BLaER1 (cell line): ENCODE measurements at regions not wholly inside any gene's neighbourhood (a gene's known extent, or its start where the extent isn't known, plus 50 kb on each side); places are given as distances from the start of the nearest gene placed in this dataset.
"Not testable (repeated sequence)": the region's sequence is repeated elsewhere in the genome, so short reads cannot be mapped to it uniquely, and the experiment has no call there.

Experiments used
- H3K27ac ChIP-seq: shearing (Covaris generic); formaldehyde crosslinking; 2 replicates; pipeline ENCODE4 v1.8.1; 2022
- H3K27me3 ChIP-seq: shearing (Covaris generic); formaldehyde crosslinking; 2 replicates; pipeline ENCODE4 v1.8.1; 2022
- H3K36me3 ChIP-seq: shearing (Covaris generic); formaldehyde crosslinking; 2 replicates; pipeline ENCODE4 v1.8.1; 2022
- H3K4me1 ChIP-seq: shearing (Covaris generic); formaldehyde crosslinking; 2 replicates; pipeline ENCODE4 v1.8.1; 2022
- H3K4me2 ChIP-seq: shearing (Covaris generic); formaldehyde crosslinking; 2 replicates; pipeline ENCODE4 v1.8.1; 2022
- H3K4me3 ChIP-seq: shearing (Covaris generic); formaldehyde crosslinking; 2 replicates; pipeline ENCODE4 v1.8.1; 2022
- H3K9ac ChIP-seq: shearing (Covaris generic); formaldehyde crosslinking; 2 replicates; pipeline ENCODE4 v1.8.1; 2022
- H3K9me3 ChIP-seq: shearing (Covaris generic); formaldehyde crosslinking; 2 replicates; pipeline ENCODE4 v1.8.1; 2022
- H4K20me1 ChIP-seq: shearing (Covaris generic); formaldehyde crosslinking; 2 replicates; pipeline ENCODE4 v1.8.1; 2022
- Cebpa-rat ChIP-seq: shearing (Covaris generic); IDR thresholded peaks from 2 replicates; pipeline ENCODE4 v1.8.1; 2022

DNA sequence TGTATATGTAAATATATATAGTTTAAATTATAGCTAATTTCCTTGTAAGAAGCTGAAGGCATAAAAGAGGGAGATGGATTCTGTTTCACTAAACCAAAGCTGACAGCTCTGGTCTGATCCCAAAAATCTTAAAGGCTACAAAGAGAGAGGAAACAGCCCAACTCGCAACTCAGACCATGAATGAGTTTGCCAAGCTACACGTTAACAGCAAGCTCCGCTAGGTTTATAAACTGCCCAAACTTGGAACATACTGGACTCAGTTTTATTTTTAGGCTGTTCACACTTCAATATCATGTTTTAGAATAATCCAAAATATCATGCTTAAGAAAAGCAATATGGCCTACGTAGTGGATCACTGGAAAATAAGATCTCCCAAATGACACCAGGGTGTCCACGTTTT is 318.3 kb upstream of the RPS23 start:
- no peak for TF ChIP-seq Cebpa-rat
- H3K36me3 ChIP-seq: no peaks in the 10 kb centered on the region
- no peaks in the 10 kb centered on the region for H4K20me1 ChIP-seq
- H3K4me3 ChIP-seq: no peak overlapping the region
- H3K27ac ChIP-seq: no peak overlapping the region
- no peaks in the 10 kb centered on the region for H3K9me3 ChIP-seq
- no peak overlapping the region for H3K9ac ChIP-seq
- H3K27me3 ChIP-seq: no peaks in the 10 kb centered on the region
- no peaks in the 10 kb centered on the region for H3K4me1 ChIP-seq
- H3K4me2 ChIP-seq: no peak overlapping the region

DNA sequence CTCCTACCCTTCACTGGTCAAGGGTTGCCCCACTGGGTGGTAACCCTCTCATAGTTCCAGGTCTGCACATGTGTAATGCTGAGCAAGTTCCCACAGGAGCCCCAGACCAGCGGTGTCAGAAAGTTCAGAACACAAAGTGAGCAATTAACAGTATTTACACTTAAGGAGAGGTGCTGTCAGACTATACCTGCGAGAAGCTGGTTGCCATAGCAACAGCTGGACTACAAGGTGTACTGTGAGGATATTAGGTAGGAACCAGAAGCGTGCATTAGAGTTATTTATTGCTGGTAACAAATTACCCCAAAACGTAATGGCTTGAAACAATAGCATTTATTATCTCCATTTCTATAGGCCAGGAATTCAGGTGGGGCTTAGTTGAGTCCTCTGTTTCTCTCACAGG is 317.0 kb upstream of the RPS23 start:
- H3K4me3 ChIP-seq: no peak overlapping the region
- H4K20me1 ChIP-seq: no peaks in the 10 kb centered on the region
- H3K36me3 ChIP-seq: no peaks in the 10 kb centered on the region
- H3K9me3 ChIP-seq: no peaks in the 10 kb centered on the region
- no peak overlapping the region for H3K4me2 ChIP-seq
- H3K9ac ChIP-seq: no peak overlapping the region
- H3K4me1 ChIP-seq: no peaks in the 10 kb centered on the region
- no peak for TF ChIP-seq Cebpa-rat
- no peak overlapping the region for H3K27ac ChIP-seq
- no peaks in the 10 kb centered on the region for H3K27me3 ChIP-seq

DNA sequence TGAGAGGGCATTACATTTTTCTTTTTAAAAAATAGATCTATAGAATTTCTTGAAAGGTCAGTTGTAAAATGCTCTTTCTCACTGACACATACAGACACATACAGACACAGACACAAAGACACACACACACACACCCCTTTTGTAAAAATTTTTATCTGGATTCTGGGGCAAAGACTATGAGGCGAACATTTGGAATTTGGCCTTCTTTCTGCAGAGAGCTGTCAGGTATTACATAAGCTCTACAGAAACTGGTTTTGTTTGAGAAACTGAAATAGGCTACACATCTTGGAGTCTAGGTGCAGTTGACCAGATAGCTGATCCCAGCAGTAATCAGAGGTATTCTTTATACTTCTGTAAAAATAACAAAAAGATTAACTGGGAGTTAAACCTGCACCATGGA is 315.9 kb upstream of the RPS23 start:
- Histone ChIP-seq H3K9me3 (no peaks in the 10 kb centered on the region), H3K9ac (no peak overlapping the region), H3K4me1 (no peaks in the 10 kb centered on the region), H3K4me3 (no peak overlapping the region), H4K20me1 (no peaks in the 10 kb centered on the region), H3K36me3 (no peaks in the 10 kb centered on the region), H3K4me2 (no peak overlapping the region), H3K27ac (no peak overlapping the region), H3K27me3 (no peaks in the 10 kb centered on the region)
- TF ChIP-seq Cebpa-rat: no peak

DNA sequence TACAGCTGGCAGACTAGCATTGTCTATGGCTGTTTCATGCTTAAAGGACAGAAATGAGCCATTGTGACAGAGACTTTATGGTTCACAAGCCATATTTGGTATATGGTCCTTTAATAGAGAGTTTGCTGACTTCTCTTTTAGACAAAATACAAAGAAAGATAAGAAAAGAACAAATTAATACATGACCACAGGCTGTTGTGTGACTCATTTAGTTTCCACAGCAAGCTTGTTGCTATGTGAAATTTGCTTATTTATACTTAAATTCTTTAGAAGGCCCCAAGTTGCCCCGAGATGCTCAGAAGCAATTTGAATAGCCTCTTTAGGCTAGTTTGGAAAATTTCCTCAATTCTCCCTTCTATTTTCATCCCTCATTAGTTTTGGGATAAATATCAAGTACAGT is 315.3 kb upstream of the RPS23 start:
- no peaks in the 10 kb centered on the region for H3K9me3 ChIP-seq

DNA sequence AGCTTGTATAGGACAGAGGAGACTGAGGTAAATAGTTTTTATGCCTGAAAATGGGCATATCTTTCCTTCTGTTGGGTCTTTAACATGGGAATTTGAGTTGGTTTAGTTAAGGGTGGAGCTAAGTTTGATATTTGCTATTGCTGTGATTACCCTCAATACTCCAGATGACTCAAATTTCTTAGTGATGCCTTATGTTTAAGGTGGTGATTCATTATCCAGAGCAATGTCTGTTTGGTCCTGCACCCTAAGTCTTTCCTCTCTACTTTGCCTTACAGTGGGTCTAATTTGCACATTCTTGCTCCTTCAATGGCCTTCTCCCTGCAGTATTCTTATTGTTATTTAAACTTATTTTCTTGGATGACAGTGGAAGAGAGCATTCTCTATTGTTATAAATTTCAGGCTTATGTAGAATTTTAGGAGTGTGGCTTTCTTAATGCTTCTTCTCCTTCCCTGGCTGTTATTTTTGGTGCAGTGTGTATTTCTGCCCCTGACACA is 312.9 kb upstream of the RPS23 start:
- TF ChIP-seq Cebpa-rat: no peak
- no peaks in the 10 kb centered on the region for H3K27me3 ChIP-seq
- H4K20me1 ChIP-seq: no peaks in the 10 kb centered on the region
- H3K4me1 ChIP-seq: no peaks in the 10 kb centered on the region
- no peak overlapping the region for H3K4me2 ChIP-seq
- no peak overlapping the region for H3K4me3 ChIP-seq
- no peaks in the 10 kb centered on the region for H3K9me3 ChIP-seq
- no peak overlapping the region for H3K9ac ChIP-seq
- H3K36me3 ChIP-seq: no peaks in the 10 kb centered on the region
- H3K27ac ChIP-seq: no peak overlapping the region

More for the DNA sequence above, 315.3 kb upstream of the RPS23 start:
- no peak for TF ChIP-seq Cebpa-rat
- Histone ChIP-seq H3K4me3 (no peak overlapping the region), H3K9ac (no peak overlapping the region), H3K36me3 (no peaks in the 10 kb centered on the region), H4K20me1 (no peaks in the 10 kb centered on the region), H3K27me3 (no peaks in the 10 kb centered on the region), H3K27ac (no peak overlapping the region), H3K4me2 (no peak overlapping the region), H3K4me1 (no peaks in the 10 kb centered on the region)

DNA sequence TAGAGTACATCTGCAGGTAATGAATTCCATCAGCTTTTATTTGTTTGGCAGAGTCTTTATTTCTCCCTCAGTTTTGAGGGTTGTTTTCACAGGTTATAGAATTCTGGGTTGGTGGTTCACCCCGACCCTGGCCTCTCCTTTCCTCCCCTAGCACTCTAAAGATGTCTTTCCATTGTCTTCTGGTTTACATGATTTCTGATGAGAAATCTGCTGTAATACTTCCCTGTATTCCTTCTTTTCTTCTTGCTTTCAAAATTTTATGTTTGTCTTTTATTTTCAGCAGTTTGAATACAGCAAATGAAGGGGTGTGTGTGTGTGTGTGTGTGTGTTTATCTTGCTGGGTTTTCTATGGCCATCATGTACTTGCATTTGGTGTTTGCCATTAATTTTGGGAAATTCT is 312.0 kb upstream of the RPS23 start:
- Histone ChIP-seq H3K4me1 (no peaks in the 10 kb centered on the region), H3K27ac (no peak overlapping the region), H3K4me2 (no peak overlapping the region), H3K9me3 (peaks cover 2% of the 10 kb centered on the region; the same call in 1 of the 2 replicates), H3K27me3 (no peaks in the 10 kb centered on the region), H4K20me1 (no peaks in the 10 kb centered on the region), H3K9ac (no peak overlapping the region), H3K4me3 (no peak overlapping the region), H3K36me3 (no peaks in the 10 kb centered on the region)
- TF ChIP-seq Cebpa-rat: no peak

DNA sequence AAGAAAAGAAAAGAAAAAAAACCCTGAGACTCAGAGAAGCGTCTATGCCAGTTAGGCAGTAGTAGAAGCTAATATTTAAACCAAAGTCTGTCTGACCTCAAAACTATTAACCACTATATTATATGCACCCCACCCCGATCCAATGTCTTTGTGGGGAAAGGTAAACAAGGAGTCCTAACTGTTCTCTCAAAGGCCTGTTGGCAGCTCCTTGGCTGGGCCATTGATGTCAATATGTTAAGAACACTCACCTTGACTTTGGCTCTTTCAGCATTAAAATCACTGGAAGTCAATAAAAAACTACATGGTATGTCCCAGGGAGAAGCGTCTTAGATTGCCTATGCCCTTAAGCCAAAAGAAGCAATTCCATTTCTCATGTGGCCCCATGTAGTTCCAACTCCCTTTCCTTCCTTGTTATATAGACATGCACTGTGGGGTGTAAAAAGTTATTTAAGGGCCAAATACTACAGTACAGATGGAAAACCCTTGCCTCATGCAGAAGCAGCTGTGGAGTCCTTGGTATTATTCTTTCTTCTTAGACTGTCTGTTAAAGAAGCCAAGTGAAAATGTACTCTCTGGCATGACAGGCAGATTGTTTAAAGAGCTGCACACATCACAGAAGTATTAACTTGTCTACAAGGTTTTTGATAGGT is 308.6 kb upstream of the RPS23 start:
- Histone ChIP-seq H3K4me2 (no peak overlapping the region), H3K9me3 (peaks cover 20% of the 10 kb centered on the region), H4K20me1 (no peaks in the 10 kb centered on the region), H3K4me1 (no peaks in the 10 kb centered on the region), H3K4me3 (no peak overlapping the region), H3K9ac (no peak overlapping the region), H3K27ac (no peak overlapping the region), H3K36me3 (no peaks in the 10 kb centered on the region), H3K27me3 (no peaks in the 10 kb centered on the region)
- no peak for TF ChIP-seq Cebpa-rat

DNA sequence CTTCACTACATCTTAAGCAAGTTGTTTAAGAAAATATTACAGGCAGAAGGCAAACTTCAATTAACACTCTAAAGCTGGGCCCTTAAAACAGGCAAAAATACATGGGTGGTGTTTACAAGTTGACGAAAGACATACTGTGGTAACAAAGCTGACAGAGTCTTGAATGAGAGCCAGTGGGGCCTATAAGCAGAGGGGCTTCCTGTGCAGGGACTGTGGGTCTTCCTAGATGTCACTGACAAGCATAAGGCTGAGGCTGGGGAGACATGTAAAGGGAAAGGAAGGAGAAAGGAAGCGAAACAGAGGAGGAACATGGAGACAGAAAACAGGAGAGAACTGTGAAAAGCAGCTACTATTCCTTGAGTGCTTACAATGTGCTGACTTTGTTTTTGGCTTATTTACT is 308.0 kb upstream of the RPS23 start:
- Histone ChIP-seq H3K36me3 (no peaks in the 10 kb centered on the region), H4K20me1 (no peaks in the 10 kb centered on the region)
- TF ChIP-seq Cebpa-rat: no peak

DNA sequence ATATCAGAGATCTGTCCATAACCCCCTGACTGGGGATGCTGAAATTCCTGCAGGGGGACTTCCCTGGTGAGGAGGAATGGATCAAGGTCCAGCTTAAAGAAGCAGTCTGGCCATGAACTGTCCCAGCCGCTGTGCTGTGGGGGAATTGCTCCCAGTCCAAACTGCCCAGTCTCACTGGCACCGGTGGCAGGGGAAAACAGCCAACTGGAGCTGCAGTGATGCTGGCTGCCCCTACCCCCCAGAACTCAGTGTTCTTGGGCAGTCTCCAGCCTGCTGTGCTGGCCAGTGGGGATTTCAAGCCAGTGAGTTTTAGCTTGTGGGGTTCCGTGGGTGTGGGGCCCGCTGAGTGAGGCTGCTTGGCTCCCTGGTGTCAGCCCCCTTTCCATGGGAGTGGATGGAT is 306.5 kb upstream of the RPS23 start:
- H3K4me1 ChIP-seq: no peaks in the 10 kb centered on the region
- no peak overlapping the region for H3K27ac ChIP-seq
- H3K9me3 ChIP-seq: peaks cover 22% of the 10 kb centered on the region
- H3K4me3 ChIP-seq: no peak overlapping the region
- TF ChIP-seq Cebpa-rat: no peak
- H3K4me2 ChIP-seq: no peak overlapping the region
- no peaks in the 10 kb centered on the region for H3K27me3 ChIP-seq
- no peaks in the 10 kb centered on the region for H3K36me3 ChIP-seq
- no peaks in the 10 kb centered on the region for H4K20me1 ChIP-seq
- H3K9ac ChIP-seq: no peak overlapping the region

More for the DNA sequence above, 308.0 kb upstream of the RPS23 start:
- no peaks in the 10 kb centered on the region for H3K4me1 ChIP-seq
- no peak overlapping the region for H3K4me3 ChIP-seq
- no peak overlapping the region for H3K9ac ChIP-seq
- H3K9me3 ChIP-seq: peaks cover 20% of the 10 kb centered on the region
- H3K4me2 ChIP-seq: no peak overlapping the region
- no peak overlapping the region for H3K27ac ChIP-seq
- H3K27me3 ChIP-seq: no peaks in the 10 kb centered on the region

DNA sequence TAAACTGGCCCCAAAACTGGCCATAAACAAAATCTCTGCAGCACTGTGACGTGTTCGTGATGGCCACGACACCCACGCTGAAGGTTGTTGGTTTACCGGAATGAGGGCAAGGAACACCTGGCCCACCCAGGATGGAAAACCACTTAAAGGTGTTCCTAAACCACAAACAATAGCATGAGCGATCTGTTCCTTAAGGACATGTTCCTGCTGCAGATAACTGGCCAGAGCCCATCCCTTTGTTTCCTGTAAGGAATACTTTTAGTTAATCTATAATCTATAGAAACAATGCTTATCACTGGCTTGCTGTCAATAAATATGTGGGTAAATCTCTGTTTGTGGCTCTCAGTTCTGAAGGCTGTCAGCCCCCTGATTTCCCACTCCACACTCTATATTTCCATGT is 305.2 kb upstream of the RPS23 start:
- not testable (repeated sequence) for H3K36me3 ChIP-seq, H4K20me1 ChIP-seq, H3K27me3 ChIP-seq, H3K4me3 ChIP-seq, H3K4me2 ChIP-seq, H3K9ac ChIP-seq, H3K4me1 ChIP-seq, H3K27ac ChIP-seq
- H3K9me3 ChIP-seq: peaks cover 22% of the 10 kb centered on the region

DNA sequence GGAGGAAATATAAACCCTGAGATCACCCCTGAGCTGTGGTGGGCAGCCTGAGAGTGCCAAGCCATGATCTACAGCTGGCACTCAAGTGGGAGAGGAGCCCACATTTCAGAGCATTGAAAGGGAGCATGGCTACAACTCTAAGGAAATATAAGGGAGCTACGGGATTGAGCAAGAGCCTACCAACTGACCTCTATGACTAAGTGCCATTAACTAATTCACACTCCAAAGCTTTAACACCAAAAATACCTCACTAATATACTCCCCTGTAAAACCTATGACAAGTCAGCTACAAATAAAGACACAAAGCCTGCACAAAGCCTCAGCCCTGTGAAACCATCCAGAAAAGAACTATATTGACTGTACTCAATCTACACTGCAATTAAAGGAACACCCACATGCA is 286.8 kb upstream of the RPS23 start:
- H3K4me3 ChIP-seq: no peak overlapping the region
- H3K4me1 ChIP-seq: no peaks in the 10 kb centered on the region
- no peak overlapping the region for H3K4me2 ChIP-seq
- H4K20me1 ChIP-seq: no peaks in the 10 kb centered on the region
- H3K27me3 ChIP-seq: no peaks in the 10 kb centered on the region
- no peak for TF ChIP-seq Cebpa-rat
- H3K27ac ChIP-seq: no peak overlapping the region
- H3K36me3 ChIP-seq: no peaks in the 10 kb centered on the region
- no peaks in the 10 kb centered on the region for H3K9me3 ChIP-seq
- H3K9ac ChIP-seq: no peak overlapping the region
